HepG2 (cell line): ENCODE measurements at regions not wholly inside any gene's neighbourhood (a gene's known extent, or its start where the extent isn't known, plus 50 kb on each side); places are given as distances from the start of the nearest gene placed in this dataset.

Source experiments
- ATAC-seq: fragments of 200-7000 bp; cut with Tn5 transposase; 3 replicates; pipeline ENCODE4 v1.9.1; 2020; ENCODE audit warnings: mild to moderate bottlenecking, moderate library complexity
- BruUV-seq: library from RNA; stranded (reverse); fragments of 400-500 nt; replicated peaks from 2 replicates; lab custom pipeline; 2021; lab: Mats Ljungman, UMichigan
- CTCF ChIA-PET: fragments of 300-600 bp; formaldehyde crosslinking; extraction: SDS; loops from one replicate; lab custom pipeline; 2021; ENCODE audit warnings: low total read pairs, inconsistent platforms, low intra/inter-chr PET ratio; lab: Yijun Ruan, JAX
- POLR2A ChIA-PET: fragments of 350-600 bp; sonication (Branson Sonifier 250); formaldehyde crosslinking; loops from one replicate; lab custom pipeline; 2020; ENCODE audit warnings: antibody characterized with exemption, inconsistent platforms; lab: Yijun Ruan, JAX
- DNase-seq: peaks from one replicate; pipeline ENCODE4 v3.0.0-alpha.2; 2015; ENCODE audit warnings: low spot score
- FAIRE-seq: peaks from 3 replicates; lab custom pipeline; 2011; peaks lifted over from hg19 to GRCh38; lab: Jason Lieb, UNC
- H2AFZ ChIP-seq: one replicate; pipeline ENCODE4 v1.6.1; 2011; ENCODE audit warnings: low read length, inconsistent platforms
- H3K27ac ChIP-seq: fragments of 300-600 bp; 3 replicates; pipeline ENCODE4 v1.8.0; 2011; ENCODE audit warnings: mixed run types, mild to moderate bottlenecking, mixed read lengths, low read length, inconsistent platforms; ENCODE audit not compliant: insufficient read depth; ENCODE audit errors: extremely low read length
- H3K27me3 ChIP-seq, 2 experiments: fragments of 200-600 bp in 1 of 2; 2 replicates in 1 of 2; 3 replicates in 1 of 2; pipeline versions ENCODE4 v1.6.0 to v1.8.0; 2011; ENCODE audit warnings: low read length in 2 of 2, mild to moderate bottlenecking in 2 of 2, moderate library complexity in 2 of 2, inconsistent platforms in 1 of 2; ENCODE audit not compliant: insufficient read depth in 2 of 2, control insufficient read depth in 1 of 2
- H3K36me3 ChIP-seq, 2 experiments: fragments of 200-600 bp in 1 of 2; replicated peaks in 1 of 2; 2 replicates in 1 of 2; 3 replicates in 1 of 2; pipeline versions ENCODE4 v1.5.1 to v1.8.0; 2011; ENCODE audit warnings: low read length in 2 of 2, inconsistent platforms in 1 of 2; ENCODE audit not compliant: insufficient read depth in 2 of 2, control insufficient read depth in 1 of 2
- H3K4me1 ChIP-seq: 2 replicates; pipeline ENCODE4 v1.5.1; 2012; ENCODE audit warnings: low read length, inconsistent platforms; ENCODE audit not compliant: insufficient read depth
- H3K4me2 ChIP-seq: 2 replicates; pipeline ENCODE4 v1.6.0; 2011; ENCODE audit warnings: low read depth, low read length, inconsistent platforms
- H3K4me3 ChIP-seq, 3 experiments: fragments of 200-600 bp in 1 of 3; sonication (generic), shearing (Covaris generic) in 1 of 3; replicated peaks in 1 of 3; 2 replicates each; pipeline ENCODE4 v1.5.1; 2011 to 2016; ENCODE audit warnings: low read length in 3 of 3, inconsistent platforms in 2 of 3, low read depth in 2 of 3, mild to moderate bottlenecking in 2 of 3, control low read depth in 1 of 3, mixed read lengths in 1 of 3; ENCODE audit not compliant: insufficient read depth in 1 of 3
- H3K79me2 ChIP-seq: one replicate; pipeline ENCODE4 v1.6.1; 2011; ENCODE audit warnings: low read length, inconsistent platforms; ENCODE audit not compliant: insufficient read depth
- H3K9ac ChIP-seq: 2 replicates; pipeline ENCODE4 v1.6.0; 2011; ENCODE audit warnings: mild to moderate bottlenecking, low read depth, low read length, inconsistent platforms; ENCODE audit not compliant: insufficient read depth
- H3K9me3 ChIP-seq: 2 replicates; pipeline ENCODE4 v1.5.1; 2012; ENCODE audit warnings: mild to moderate bottlenecking, low read length
- H4K20me1 ChIP-seq: 2 replicates; pipeline ENCODE4 v1.6.0; 2011; ENCODE audit warnings: inconsistent platforms, mild to moderate bottlenecking, low read length, moderate library complexity; ENCODE audit not compliant: insufficient read depth
- CEBPB ChIP-seq: IDR thresholded peaks from 2 replicates; pipeline ENCODE4 v1.6.1; 2011; ENCODE audit warnings: low read depth, low read length, improper control_type of control experiment, borderline replicate concordance
- EP300 ChIP-seq, 3 experiments: sonication (generic) in 1 of 3; formaldehyde crosslinking in 1 of 3; IDR thresholded peaks; 2 replicates each; pipeline versions ENCODE4 v1.5.1 to v1.6.1; 2011 to 2020; ENCODE audit warnings: low read depth in 2 of 3, low read length in 2 of 3, borderline replicate concordance in 1 of 3, improper control_type of control experiment in 1 of 3, mild to moderate bottlenecking in 1 of 3, missing genetic modification reagents in 1 of 3, moderate library complexity in 1 of 3
- RBFOX2 ChIP-seq: fragments of 200-400 bp; formaldehyde crosslinking; IDR thresholded peaks from 2 replicates; pipeline ENCODE4 v1.6.1; 2017; ENCODE audit warnings: low read depth, mild to moderate bottlenecking, low read length
- SOX13 ChIP-seq, 3 experiments: fragments of 450-650 bp in 1 of 3; sonication (generic) in 1 of 3; formaldehyde crosslinking in 1 of 3; IDR thresholded peaks in 2 of 3; conservative IDR thresholded peaks in 1 of 3; 2 replicates each; pipeline versions ENCODE4 v1.5.0 to v1.6.1; 2016 to 2020; ENCODE audit warnings: antibody characterized with exemption in 1 of 3, mild to moderate bottlenecking in 1 of 3, missing compliant biosample characterization in 1 of 3, missing genetic modification reagents in 1 of 3, moderate library complexity in 1 of 3
- WGBS: methylation state at CpG from one replicate; pipeline ENCODE4 v1.1.6; 2017; ENCODE audit warnings: low lambda C conversion rate; 5-methylcytosine and 5-hydroxymethylcytosine counted together
- in situ Hi-C: cut with HindIII; loops from 2 replicates; pipeline ENCODE4 v1.10.0; 2017; ENCODE audit warnings: low pct_unique_long_range_greater_than_20kb; ENCODE audit not compliant: extremely low pct_ligation_motif_present
- intact Hi-C: fragments of 100-400 bp; cut with micrococcal nuclease; formaldehyde crosslinking; loops from one replicate; pipeline ENCODE4 v1.10.0; 2022; ENCODE audit not compliant: unreplicated experiment
- TF ChIP-seq, protein P1 (sequence below): sonication (generic); formaldehyde crosslinking; conservative IDR thresholded peaks from 2 replicates; pipeline ENCODE4 v1.8.1; 2023; ENCODE audit warnings: missing genetic modification reagents

DNA sequence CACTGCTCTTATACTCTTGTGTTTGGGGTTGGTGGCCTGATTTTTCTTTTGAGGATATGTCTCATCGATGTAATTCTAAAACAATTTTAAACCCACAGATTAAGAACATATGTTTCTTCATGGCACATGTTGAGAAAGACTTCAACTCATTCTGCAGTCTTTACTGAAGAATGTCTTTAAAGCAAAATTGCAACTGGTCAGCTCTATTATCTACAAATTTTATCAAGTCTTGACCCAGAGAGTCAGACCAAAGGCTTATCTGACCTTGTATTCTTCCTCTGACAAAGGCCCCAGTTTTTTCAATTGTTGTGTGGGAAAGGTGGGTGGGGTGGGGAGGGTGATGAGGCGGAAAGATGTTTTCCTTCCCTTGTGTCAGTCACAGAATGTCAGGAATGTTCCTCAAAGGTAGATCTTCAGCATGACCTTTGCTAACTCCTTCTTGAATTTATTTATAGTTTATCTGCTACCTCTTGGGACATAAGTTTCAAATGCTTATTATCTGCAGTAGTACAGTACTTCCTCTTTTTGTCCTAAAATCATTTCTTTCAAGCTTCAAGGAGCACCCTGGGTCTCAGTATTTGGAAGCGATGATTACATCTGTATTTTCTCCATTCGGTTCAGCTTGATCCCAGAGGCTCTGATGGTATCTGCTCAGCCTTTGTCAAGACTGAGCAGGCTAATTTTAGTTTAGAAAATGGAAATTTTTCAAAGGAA lies 63.2 kb upstream of the TIAM2 start:
- no peak for TF ChIP-seq CEBPB
- peak in 1 of 2 experiments; percentile 8; a peak in 1 of 4 replicates for TF ChIP-seq EP300 (IDR thresholded peaks at IDR 0.05; ENCODE audit: low read depth in 2 of 2, low read length in 2 of 2)
- no peak for TF ChIP-seq EP300 (CRISPR knock-in tag; IDR thresholded peaks at IDR 0.05; ENCODE audit: borderline replicate concordance)
- TF ChIP-seq, protein P1, sequence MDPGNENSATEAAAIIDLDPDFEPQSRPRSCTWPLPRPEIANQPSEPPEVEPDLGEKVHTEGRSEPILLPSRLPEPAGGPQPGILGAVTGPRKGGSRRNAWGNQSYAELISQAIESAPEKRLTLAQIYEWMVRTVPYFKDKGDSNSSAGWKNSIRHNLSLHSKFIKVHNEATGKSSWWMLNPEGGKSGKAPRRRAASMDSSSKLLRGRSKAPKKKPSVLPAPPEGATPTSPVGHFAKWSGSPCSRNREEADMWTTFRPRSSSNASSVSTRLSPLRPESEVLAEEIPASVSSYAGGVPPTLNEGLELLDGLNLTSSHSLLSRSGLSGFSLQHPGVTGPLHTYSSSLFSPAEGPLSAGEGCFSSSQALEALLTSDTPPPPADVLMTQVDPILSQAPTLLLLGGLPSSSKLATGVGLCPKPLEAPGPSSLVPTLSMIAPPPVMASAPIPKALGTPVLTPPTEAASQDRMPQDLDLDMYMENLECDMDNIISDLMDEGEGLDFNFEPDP (CRISPR knock-in tag): 0 out of 2 replicates have a peak, but pooled peaks have one; percentile 27
- TF ChIP-seq RBFOX2: no peak
- TF ChIP-seq SOX13 (IDR thresholded peaks at IDR 0.05): no peak
- peak in 1 of 2 experiments; percentile 70; a peak in 2 of 4 replicates for TF ChIP-seq SOX13 (CRISPR knock-in tag; conservative IDR thresholded peaks at IDR 0.05 in 1 of 2, IDR thresholded peaks at IDR 0.05 in 1 of 2)
- DNase-seq: peak; percentile 41
- in situ Hi-C loops (loop anchor here (5.0 kb wide), 1 partner anchor 240 kb away; no protein-coding TSS in a partner anchor), intact Hi-C loops (loop anchor here (2.0 to 10.0 kb wide), 2 partner anchors 29 to 1143 kb away; no protein-coding TSS in a partner anchor)
- no peaks in the 10 kb centered on the region for H4K20me1 ChIP-seq
- H3K4me2 ChIP-seq: no peak overlapping the region
- no peak overlapping the region for H3K9ac ChIP-seq
- CTCF ChIA-PET: interaction anchor here (1.3 kb wide), 1 partner anchor 242 kb away, joined by 3 read pairs; no protein-coding TSS in a partner anchor
- BruUV-seq: no TSS peak
- no peak overlapping the region for H2AFZ ChIP-seq
- peak; percentile 18 for FAIRE-seq
- no peak for ATAC-seq
- H3K27ac ChIP-seq: no peak overlapping the region
- POLR2A ChIA-PET: interaction anchor here (0.7 to 2.2 kb wide), 3 partner anchors 29 to 30 kb away, joined by 3 to 6 read pairs (median 4); no protein-coding TSS in a partner anchor
- no peaks in the 10 kb centered on the region for H3K9me3 ChIP-seq
- no peaks in the 10 kb centered on the region for H3K79me2 ChIP-seq
- 82% methylated on average over 4 of the region's 4 CpGs for WGBS
- H3K36me3 ChIP-seq: no peaks in the 10 kb centered on the region
- no peaks in the 10 kb centered on the region for H3K27me3 ChIP-seq
- H3K4me1 ChIP-seq: peaks cover 20% of the 10 kb centered on the region
- no peak overlapping the region for H3K4me3 ChIP-seq
